Bone marrow (tissue), 2 donors: ENCODE measurements at regions not wholly inside any gene's neighbourhood (a gene's known extent, or its start where the extent isn't known, plus 50 kb on each side); places are given as distances from the start of the nearest gene placed in this dataset.

ENCODE experiments used
- DNase-seq, 2 donors: peaks; one replicate each; lab custom pipeline; 2025; lab: John Stamatoyannopoulos, UW

- no peak for DNase-seq
Measured at GRCh38 chr12:90311561-90311960, 602.9 kb upstream of the ATP2B1 start.

GRCh38 chr12:90305379-90305778 lies 596.7 kb upstream of the ATP2B1 start:
- DNase-seq, result no peak

- no peak for DNase-seq
Measured at GRCh38 chr12:90304231-90304630, 595.6 kb upstream of the ATP2B1 start.

GRCh38 chr12:90303771-90304170 lies 595.1 kb upstream of the ATP2B1 start:
- no peak for DNase-seq

- DNase-seq, result no peak
Measured at GRCh38 chr12:90301561-90302133, 593.0 kb upstream of the ATP2B1 start.

GRCh38 chr12:90301095-90301494 lies 592.5 kb upstream of the ATP2B1 start:
- no peak for DNase-seq

- DNase-seq, result no peak
Measured at GRCh38 chr12:90299666-90300065, 591.0 kb upstream of the ATP2B1 start.

- no peak for DNase-seq
Measured at GRCh38 chr12:90299121-90299520, 590.5 kb upstream of the ATP2B1 start.

GRCh38 chr12:90298289-90298948 lies 589.8 kb upstream of the ATP2B1 start:
- no peak for DNase-seq

- no peak for DNase-seq
Measured at GRCh38 chr12:90295858-90296257, 587.2 kb upstream of the ATP2B1 start.

- DNase-seq, result no peak
Measured at GRCh38 chr12:90292183-90292582, 583.5 kb upstream of the ATP2B1 start.

GRCh38 chr12:90290980-90291975 lies 582.6 kb upstream of the ATP2B1 start:
- no peak for DNase-seq

GRCh38 chr12:90287585-90287984 lies 578.9 kb upstream of the ATP2B1 start:
- DNase-seq, result no peak

- no peak for DNase-seq
Measured at GRCh38 chr12:90281154-90281868, 572.7 kb upstream of the ATP2B1 start.

- peak in 1 of 2 donors; percentile 40 for DNase-seq
Measured at GRCh38 chr12:90280564-90281058, 572.0 kb upstream of the ATP2B1 start.

- DNase-seq, result no peak
Measured at GRCh38 chr12:90280033-90280432, 571.4 kb upstream of the ATP2B1 start.

- DNase-seq, result no peak
Measured at GRCh38 chr12:90275088-90275487, 566.5 kb upstream of the ATP2B1 start.

- DNase-seq, result no peak
Measured at GRCh38 chr12:90274407-90274806, 565.8 kb upstream of the ATP2B1 start.

GRCh38 chr12:90268574-90268973 lies 559.9 kb upstream of the ATP2B1 start:
- DNase-seq, result no peak

- DNase-seq, result no peak
Measured at GRCh38 chr12:90262251-90262650, 553.6 kb upstream of the ATP2B1 start.

GRCh38 chr12:90261283-90261682 lies 552.6 kb upstream of the ATP2B1 start:
- DNase-seq, result no peak

GRCh38 chr12:90260136-90260535 lies 551.5 kb upstream of the ATP2B1 start:
- no peak for DNase-seq
